Embryonic facial prominence (tissue), 1 donor: ENCODE measurements at regions not wholly inside any gene's neighbourhood (a gene's known extent, or its start where the extent isn't known, plus 50 kb on each side); places are given as distances from the start of the nearest gene placed in this dataset.
A peak's percentile ranks its signal among the peaks of the same experiment; 100 is the strongest.
"Not testable (repeated sequence)": the region's sequence is repeated elsewhere in the genome, so short reads cannot be mapped to it uniquely, and the experiment has no call there.

Experiments
- DNase-seq: peaks from one replicate; pipeline ENCODE4 v3.0.0-alpha.2; 2016; ENCODE audit errors: extremely low spot score

GRCh38 chr12:59149995-59150642 lies 229.8 kb upstream of the LRIG3 start:
- DNase-seq: peak; percentile 77

DNA sequence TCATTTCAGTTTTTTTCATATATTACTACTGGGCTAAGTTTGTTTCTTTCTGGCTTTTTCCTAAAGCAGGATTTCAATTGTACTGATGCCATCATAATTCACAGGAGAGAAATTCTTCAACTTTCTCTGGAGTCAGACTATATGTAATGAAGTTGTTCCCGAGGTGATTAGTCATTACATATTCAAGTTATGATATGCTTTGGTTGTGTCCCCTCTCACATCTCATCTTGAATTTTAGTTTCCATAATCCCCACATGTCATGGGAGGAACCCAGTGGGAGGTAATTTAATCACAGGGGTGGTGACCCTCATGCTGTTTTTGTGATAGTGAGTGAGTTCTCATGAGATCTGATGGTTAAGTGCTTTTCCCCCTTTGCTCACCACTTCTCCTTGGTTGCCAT lies 227.5 kb upstream of the LRIG3 start:
- DNase-seq: no peak

- no peak for DNase-seq
These were observed 222.0 kb upstream of the LRIG3 start for GRCh38 chr12:59142183-59142790.

DNA sequence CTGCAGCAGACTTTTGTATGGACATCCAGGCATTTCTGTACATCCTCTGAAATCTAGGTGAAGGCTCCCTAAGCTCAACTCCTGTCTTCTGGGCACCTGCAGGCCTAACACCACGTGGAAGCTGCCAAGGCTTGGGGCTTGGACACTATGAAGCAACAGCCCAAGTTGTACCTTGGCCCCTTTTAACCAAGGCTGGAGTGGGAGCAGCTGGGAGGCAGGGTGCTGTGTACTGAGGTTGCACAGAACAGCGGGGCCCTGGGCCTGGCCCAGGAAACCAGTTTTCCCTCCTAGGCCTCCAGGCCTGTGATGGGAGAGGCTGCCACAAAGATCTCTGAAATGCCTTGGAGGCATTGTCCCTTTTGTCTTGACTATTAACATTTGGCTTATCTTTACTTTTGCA lies 214.4 kb upstream of the LRIG3 start:
- no peak for DNase-seq

DNA sequence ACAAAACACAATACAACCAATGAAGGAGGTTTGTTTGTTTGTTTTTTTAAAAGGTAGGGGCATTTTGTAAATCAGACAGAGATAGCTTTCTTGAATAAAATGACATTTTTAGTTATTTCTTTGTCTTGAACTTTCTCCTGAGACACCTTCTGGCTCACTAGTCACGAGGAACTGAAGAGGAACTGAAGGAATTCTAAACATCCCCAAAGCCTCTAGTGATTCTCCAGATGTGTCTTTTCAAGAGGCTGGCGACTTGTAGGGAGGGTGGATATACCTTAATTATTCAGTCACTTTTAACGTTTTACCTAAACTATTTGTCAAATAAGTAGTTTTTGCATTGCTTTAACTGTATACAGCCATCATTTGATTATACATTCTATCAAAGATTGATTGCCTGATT lies 211.2 kb upstream of the LRIG3 start:
- DNase-seq: no peak

DNA sequence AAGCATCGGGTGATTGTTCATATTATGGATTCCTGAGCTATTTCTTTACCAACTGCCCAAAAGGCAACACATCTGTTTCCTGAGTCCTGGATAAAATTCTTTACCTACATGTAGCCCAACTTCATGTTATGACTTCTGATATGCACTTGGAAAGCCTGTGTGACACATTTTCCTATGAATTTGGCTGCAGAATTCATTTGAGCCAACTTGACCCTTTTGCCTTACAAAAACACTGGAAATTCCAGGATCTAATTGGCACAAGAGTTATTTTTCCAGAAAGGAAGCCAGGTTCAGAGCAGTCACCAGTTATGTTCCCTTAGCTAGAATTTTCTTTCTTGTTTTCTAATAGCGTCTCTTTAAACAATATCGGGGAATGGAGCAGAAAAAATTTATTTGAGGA lies 202.5 kb upstream of the LRIG3 start:
- DNase-seq: no peak

GRCh38 chr12:59121451-59121850 lies 201.1 kb upstream of the LRIG3 start:
- no peak for DNase-seq

- DNase-seq: no peak
These were observed 199.4 kb upstream of the LRIG3 start for GRCh38 chr12:59119676-59120075.

- no peak for DNase-seq
These were observed 198.1 kb upstream of the LRIG3 start for GRCh38 chr12:59118356-59118755.

DNA sequence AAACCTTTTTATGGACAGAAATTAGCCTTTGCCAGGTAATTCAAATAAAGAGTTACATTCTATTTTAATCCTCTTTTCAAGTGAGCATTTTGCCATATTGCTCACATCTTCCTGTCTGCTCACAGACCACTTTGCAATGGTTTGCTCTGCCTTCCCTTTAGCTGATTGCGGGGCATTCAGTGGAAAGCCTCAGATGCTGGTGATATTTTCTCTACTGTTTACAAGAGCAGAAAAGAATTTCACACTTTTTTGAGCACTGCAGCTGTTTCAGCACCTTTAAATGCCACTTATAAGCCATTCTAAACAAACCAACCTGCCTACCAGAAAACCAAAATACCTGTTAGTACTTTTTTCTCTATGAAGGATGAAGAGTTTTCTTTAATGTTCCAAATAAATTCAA lies 195.7 kb upstream of the LRIG3 start:
- DNase-seq: no peak

DNA sequence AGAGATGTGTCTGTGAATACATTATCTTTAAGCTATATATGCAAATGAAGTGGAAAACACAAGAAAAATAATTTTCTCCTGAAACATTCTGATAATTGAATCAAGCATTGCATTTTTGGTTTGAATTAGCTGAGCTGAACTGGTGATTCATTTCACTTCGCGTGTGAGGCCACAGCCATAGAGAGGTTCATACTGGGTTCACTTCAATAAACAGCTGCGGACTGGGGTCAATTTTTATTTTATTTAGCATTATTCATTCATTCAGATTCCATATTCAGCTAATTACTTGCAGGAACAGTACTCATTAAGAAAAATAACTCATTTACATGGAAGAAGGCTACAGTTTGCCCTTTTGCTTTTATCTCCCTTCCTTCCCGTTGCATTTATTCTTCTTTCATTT lies 195.2 kb upstream of the LRIG3 start:
- DNase-seq: no peak

DNA sequence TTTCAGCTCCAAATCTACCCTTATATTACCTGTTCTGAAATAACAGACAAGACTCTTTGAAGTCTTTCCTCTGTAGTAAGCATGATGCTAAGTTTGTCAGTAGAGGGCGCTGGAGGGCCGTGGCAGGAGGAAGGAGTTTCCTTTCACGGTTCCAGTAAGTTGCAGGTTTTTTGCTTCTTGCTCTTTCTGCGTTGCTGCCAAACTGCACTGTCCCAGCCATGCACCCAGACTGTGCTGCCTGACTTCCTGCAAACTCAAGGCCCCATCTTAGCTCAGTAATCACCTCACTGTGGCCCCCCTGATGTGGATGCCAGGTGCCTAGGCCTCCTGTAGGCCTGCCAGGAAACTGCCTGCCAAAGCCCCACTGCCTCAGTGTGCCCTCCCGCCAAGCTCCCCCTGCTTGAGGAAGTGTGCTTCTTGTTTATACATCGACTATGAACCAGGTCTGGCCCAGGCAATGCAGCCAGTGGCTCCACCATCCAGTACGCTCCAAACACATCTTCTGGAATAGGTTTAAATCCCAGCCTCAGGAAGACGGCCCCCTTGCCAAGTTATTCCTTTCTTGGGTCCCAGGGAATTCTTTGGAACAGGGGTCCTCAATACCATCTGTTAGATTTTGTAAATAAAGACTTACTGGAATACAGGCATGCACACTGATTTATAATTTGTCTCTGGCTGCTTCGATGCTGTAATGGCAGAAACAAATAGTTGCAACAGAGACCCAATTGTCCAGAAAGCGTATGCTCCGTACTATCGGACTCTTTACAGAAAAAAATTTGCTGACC lies 193.7 kb upstream of the LRIG3 start:
- DNase-seq: peak; percentile 71

GRCh38 chr12:59111851-59112250 lies 191.5 kb upstream of the LRIG3 start:
- no peak for DNase-seq

- DNase-seq: not testable (repeated sequence)
These were observed 188.2 kb upstream of the LRIG3 start for GRCh38 chr12:59108516-59108915.

GRCh38 chr12:59100585-59100984 lies 180.3 kb upstream of the LRIG3 start:
- no peak for DNase-seq

GRCh38 chr12:59097876-59098275 lies 177.6 kb upstream of the LRIG3 start:
- DNase-seq: no peak

GRCh38 chr12:59096246-59096645 lies 175.9 kb upstream of the LRIG3 start:
- no peak for DNase-seq

DNA sequence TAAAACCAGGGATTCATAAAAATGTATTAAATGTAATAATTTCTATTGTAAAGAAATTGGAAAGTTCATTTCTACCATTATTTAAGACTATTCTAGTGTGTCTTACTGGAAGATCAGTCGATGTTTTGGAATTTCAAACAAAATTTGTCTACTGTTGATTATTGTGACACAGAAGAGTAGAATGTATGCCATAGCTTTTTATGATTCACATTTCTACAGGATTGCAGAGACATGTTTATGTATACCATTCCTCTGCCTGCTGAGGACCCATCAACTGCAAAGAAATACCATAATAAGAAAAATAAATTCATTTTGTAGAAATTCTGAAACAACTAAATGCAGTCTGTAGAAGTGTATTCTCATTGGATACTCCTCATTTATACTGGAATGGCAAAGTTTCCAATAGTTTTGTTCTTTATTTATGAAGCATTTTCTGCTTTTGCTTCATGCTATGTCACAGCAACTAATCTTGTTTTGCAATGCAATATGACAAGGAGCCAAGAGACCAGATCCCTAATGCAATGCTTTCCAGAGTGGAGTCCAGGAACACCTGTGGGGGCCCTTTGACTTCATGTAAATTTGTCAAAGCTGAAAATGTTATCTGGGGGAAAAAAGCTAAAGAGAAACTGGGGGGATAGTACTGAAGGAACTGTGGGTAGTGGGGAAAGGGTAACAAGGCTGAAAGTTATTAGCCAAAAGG lies 172.9 kb upstream of the LRIG3 start:
- no peak for DNase-seq

DNA sequence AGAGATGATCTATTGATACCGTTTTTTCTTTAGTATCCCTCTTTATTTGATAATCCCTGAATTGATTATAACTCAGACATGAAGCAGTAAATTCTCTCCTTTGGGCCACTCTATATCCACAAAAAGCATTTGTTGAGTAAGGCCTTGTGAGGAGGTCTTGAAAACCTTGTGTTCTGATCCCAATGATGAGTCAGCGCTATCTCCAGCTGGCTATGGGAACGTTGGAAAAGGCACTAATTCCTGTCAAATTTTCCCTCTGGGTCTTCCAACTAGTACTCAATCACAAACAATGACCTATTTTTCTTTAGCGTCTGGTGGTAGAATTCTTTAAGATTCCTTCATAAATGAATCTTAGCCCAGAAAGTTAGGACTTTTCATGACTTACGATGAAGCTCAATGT lies 168.4 kb upstream of the LRIG3 start:
- DNase-seq: no peak

DNA sequence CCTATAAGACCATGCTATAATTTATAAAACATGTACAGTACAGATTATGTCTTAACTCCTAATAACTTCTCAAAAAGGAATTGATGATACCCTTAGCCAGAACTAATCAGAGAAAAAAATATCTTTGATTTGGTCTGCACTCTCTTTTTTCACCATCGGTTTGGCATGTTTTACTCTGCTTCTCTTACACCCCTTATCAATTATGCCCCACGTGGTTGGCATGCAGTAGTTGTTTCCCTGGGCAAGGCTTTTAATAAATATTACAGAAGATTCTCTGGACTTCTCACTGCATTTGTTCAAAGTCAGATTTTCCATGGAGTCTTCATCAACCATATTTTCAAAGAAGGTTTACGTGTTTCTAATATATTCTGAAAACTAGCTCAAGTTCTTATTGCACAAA lies 167.4 kb upstream of the LRIG3 start:
- DNase-seq: no peak

- no peak for DNase-seq
These were observed 166.9 kb upstream of the LRIG3 start for GRCh38 chr12:59087077-59087673.

DNA sequence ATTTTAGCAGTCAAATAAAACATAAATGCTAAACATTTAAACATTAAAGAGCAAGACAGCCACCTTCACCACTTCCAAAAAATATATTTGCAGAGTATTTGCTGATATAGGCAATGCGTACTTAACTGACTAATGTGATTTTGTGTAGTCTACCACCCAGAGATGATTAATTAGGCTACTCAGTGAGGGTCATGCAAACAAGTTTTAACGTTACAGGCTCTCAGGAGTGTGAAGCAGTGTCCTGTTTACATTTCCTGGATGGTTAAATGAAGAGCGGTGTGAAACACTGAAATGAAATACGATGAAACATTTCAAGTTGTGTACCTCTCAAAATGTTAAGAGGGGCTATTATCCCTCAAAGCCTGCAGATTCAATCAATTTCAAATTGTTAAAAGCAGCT lies 165.8 kb upstream of the LRIG3 start:
- DNase-seq: peak; percentile 2
